NCI-H460 (cell line): ENCODE measurements at regions not wholly inside any gene's neighbourhood (a gene's known extent, or its start where the extent isn't known, plus 50 kb on each side); places are given as distances from the start of the nearest gene placed in this dataset.

ENCODE experiments used
- DNase-seq: peaks from one replicate; pipeline ENCODE4 v3.0.0-alpha.2; 2016; ENCODE audit warnings: low read depth; ENCODE audit errors: extremely low read depth

DNA sequence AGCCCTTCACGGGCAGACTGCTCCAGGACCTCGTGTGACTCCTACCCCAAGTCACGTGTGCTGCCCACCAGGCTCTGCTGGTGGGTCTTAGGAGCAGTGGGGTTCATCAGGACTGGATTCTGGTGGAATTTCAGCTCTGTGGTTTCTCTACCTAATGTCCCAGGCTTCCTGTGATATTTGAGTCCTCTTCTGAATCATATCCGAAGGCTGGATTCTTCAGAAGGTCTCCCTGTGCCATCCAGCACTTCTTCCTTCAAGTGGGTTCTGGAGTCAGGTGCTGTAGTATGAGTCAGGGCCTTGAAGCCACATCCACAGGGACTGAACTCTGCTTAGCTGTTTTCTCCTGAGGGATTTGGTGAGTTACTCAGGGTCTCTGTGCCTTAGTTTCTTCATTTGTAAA, 850.2 kb upstream of the CELF4 start:
- DNase-seq = no peak

DNA sequence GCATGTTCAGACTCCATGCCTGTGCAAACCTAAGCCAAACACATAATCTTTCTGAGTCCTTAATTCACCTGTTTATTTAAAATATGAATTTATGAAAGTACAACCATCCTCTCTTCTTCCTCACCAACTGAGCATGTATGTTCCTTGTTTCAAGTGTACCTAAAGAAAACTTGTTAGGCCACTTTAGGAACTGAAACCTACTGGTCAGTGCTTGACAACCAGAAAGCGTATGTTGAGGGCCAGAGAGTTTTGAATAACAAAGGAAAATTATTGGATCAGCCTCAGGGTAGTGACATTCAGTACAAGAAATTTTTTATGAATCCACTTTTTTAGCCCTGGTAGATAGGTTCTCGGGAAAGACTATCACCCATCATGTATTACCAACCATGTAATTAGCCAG, 847.6 kb upstream of the CELF4 start:
- DNase-seq = no peak

DNA sequence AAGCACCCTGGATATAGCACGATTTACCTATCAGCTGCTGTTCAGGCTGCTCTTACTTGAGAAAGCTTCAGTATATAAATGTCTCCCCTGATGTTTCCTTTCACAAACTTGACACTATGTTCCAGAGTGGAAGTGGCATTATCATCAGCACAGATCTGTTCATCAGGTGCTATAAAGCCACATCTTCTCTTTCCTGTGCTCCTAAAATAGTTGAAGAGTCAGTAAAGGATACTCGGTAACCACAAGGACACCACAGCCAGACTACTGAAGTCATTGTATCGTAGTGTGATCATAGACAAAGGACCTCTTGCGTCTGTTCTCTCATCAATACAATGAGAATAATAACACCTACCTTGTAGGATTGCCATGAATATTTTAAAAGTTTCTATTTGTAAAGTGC, 841.0 kb upstream of the CELF4 start:
- no peak for DNase-seq

DNA sequence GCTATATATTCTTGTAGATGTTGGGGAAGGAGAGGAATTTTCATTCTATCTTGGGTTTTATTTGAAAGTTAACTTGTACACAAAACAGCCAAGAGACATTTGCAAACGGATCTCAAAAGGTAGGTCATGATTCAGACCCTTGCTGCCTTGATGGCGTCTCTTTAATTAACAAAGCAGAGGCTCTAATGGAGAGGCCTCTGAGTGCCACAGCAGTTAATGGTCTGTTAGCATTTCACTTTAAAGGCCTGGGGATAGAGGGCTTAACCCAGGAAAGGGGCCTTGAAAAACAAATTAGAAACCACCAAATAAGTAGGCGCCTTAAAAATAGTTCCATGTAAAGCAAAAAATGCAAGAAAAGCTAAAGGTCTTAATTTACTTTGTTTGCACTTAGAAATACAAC, 836.9 kb upstream of the CELF4 start:
- DNase-seq = no peak

DNA sequence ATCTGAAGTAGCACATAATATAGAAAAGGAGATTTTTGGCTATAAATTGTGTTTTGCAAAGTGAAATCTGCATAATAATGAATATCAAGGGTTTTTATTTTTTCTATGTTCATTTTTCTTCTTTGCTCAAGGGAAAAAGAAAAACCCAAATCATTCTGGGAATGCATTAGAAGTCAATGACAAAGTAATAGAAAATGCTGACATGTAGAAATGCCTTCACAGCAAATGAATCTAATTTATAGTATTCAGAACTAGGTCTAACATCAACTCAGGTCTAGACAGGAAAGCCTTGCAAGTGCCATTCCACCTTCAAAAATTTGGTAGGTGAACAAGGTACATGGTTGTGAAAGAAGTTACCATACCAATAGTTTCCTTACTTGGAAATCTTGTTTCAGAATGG, 831.5 kb upstream of the CELF4 start:
- DNase-seq = no peak

DNA sequence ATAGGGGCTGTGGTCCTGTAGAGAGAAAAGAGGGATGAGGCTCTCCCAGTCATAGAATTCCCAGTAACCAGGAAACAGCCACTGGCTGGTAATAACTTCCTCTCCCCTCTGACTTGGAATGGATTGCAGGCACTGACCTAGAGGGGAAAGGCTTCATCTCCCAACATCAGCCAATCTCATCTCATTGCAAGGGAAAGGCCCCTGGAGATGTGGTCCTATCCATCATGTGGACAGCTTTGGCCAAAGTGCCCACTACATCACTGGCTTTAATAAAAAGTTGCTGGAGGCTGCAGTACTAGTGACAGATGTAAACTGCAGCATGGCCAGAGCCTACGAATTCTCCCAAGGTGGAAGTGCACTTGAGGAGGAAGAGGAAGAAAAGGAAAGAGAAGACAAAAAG, 820.5 kb upstream of the CELF4 start:
- DNase-seq = no peak

DNA sequence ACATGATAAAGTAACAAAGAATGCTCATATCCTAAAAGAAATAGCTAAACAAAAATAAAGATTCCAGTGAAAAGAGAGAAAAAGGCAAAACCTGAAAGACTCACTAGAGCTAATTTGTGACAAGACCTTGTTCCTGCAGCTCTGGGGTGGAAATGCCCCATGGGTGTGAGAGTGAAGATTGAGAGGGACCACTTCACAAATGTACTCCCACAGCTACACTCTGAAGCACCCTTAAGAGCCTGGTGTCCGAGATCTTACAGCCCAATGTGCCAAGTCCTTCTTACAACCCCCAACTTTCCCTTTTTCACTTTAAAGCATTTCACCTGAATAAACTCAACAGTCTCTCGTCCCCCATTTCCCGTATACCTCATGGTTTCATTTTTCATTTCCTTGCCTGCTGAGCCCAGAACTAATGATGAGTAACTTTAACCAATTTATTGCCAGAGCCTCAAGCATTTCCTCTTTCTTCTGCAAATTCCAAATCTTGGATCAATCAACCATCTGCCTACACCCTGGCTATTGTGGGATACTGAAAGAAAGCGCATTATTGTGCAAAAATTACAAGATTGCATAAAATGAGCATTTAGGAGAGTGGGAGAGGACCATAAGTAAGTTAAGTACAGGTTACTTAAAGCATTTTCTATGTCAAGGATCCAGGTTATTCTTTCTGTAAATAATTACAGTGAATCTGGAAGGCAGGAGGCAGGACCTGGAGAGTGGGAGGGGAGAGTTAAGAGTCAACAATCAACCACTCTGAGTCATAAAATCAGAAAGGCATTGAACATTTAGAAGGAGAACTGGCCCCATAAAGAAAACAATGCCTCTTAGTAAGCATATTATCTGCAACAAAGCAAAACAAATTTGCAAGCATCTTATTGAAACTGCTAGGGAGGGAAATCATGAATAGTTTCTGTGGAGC, 804.4 kb upstream of the CELF4 start:
- DNase-seq = no peak

DNA sequence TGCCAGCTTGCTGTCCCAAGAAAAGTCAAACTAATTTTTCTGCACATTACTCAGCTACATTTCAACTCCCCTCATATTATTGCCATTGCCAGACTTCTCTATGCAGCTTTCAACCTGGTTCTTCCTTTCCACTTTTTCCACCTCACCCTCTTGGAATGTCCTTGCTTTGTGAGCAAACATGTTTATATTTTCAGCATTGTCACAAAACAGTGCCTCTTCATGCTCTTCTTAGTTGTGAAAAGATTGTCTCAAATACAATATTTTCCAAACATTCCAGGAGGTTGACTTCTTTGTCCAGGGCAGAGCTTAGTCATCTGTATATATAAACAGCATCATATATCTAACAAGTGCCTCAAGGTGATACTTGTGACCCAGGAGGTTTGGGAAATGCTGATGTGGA, 803.3 kb upstream of the CELF4 start:
- DNase-seq = no peak

DNA sequence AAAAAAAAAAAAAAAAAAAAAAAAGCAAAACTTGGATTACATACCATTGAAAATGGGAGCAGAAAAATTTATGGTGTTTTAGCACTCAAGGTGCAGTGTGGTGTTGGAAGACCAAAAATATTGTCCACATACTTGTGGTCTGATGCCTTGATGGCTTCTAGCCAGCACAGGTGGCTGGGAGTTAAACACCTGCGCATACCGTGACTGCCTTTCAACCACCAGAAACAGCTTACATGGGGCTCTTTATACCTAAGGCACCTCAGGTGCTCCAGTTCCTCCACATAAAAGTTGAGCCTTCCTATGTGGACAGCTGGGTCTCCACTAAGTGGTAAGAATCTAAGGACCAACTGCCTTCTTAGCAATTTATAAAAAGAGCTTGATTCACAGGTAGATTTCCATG, 802.6 kb upstream of the CELF4 start:
- DNase-seq = no peak

DNA sequence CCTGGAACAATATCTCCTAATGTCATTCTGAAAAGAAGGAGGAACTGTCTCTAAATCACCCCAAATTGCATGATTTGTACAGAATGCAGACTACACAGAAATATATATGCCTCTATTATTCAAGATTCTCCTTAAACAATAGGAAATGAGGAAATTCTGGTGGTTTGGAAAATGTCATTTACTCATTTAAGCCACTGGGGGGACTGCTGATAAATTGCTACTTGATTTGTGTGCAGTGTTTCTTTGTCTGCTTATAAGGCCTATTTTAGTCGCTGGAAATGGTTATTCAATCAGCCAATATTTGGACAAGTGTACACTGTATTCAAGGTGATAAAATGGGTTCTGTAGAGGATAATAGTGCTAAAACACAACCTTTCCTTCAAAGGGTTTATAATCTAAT, 801.9 kb upstream of the CELF4 start:
- no peak for DNase-seq

DNA sequence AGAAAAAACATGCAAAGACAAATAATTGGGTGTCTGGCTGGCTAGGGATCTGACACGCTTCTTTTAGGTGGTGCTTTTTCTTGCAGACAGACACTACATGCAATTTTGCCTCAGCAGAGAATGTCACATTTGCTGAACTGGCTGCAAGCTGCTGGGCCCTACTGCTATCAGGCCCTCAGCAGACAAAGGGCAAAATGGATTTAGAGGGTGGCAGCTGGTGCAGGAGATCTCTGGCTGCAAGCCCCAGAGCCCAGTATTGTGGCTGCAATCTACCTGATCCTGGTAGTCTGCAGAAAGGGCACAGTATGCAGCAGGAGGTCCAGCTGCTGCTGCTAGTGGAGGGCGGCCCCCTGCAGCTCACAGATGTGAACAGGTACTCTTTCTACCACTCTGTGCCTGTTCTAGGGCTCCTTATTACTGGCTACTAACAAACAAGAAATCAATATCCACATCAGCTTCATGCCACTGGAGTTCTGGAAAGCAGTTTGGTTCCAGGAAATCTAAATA, 796.7 kb upstream of the CELF4 start:
- no peak for DNase-seq

DNA sequence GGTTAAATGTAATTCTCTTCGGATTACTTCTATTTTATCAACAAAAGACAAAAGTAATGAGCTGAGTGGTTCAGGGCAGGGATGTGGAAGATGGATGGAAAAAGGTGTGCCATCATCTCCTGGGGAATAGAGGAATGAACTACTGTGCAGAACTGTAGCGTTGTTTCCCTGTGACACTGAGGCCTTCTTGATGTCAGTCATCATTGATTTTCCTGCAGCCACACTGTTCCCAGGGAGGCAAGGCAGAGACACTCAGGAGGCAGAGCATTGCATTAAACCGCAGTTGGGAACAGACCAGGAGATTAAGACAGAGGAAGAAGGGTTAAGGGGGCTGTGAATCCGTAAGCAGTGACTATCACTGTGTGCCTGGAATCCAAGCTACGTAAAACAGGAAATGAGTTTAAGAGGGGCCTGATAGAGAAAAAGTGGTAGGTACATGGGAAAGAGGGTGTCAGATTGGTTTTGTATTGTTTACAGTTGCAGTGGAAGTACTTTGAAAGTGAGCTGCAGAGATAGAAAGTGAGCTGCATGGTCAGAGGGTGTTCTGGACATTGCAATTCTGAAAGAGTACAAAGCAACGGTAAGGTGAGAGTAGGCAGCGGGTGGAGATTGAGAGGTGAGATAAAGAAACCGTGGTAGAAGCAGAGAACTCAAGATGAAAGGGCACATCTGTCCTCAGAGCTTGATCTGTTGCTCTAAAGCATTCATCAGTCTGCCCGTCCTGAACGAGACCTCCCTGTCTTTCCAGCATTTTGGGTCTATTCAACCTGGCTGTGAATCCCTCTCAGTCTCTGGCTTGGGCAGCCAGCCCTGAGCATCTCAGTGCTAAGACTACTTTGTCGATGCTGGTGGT, 793.4 kb upstream of the CELF4 start:
- DNase-seq = no peak

DNA sequence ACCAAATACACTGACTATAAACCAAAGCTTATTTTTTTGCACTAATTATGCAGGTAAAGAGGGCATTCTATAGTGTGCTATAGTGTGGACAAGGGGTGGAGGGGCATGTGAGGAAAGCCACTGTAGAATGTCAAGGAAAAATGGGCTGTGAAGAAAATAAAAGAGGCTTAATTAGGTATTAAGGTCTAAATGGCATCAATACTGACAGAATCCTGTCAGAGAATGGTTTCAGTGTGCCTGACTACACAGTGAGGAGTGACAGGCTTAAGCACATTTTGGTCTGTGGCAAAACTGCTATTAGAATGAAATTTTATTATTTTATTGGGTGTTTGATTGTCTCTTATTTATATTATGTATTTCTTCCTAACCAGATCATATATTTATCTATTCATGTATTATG, 787.6 kb upstream of the CELF4 start:
- no peak for DNase-seq

DNA sequence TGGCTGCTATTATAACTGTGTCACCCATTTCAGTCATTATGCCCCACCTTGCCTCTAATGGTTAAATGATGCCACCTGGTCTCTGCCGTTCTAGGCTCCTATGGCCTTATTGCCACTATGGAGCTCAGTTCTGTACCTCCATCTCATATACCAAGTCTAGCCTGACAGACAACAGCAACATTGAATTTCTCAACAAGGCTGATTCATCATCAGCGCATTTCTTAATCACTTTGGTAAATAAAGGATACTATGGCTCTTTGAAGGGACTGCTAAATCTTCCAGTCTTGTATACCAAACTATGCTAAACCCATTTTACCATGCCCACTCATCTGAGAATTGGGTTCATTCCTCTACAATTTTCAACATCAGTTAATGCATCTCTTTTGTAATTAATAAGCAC, 784.5 kb upstream of the CELF4 start:
- DNase-seq = no peak

DNA sequence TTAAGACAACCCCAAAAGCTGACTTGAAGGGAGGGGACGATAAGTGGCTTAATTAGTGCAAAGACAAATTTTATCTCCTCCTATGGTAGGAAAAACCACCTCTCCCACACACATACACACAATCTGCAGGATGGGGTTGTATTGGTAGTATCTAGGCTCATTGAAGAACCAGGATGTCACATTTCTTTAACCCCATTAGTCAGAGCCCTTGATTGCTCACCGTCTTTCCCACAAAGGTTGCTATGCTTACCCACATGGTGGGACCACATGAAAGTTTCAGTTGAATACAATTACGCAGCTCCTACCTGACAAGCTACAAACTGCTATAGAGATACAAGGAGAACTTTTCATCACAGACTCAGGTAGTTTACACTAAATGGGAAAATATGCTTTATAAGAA, 765.0 kb upstream of the CELF4 start:
- DNase-seq = no peak

DNA sequence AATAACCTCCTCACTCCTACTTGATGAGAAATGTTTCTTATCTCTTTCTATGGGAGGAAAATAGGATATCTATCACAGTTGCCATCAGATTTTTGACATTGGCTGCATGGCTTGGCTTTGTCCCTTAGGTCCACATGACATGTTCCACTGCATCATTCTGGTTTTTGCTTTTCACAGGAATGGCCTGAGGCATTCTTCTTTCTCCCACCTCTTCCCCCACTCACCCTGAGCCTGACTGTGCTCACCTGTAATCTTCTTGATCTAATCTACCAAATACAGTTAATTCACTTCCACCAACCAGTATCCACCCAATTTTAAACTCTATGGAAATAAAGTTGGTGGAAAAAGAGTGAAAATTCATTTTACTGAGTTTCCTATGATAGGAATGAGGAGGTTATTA, 763.5 kb upstream of the CELF4 start:
- DNase-seq = no peak

DNA sequence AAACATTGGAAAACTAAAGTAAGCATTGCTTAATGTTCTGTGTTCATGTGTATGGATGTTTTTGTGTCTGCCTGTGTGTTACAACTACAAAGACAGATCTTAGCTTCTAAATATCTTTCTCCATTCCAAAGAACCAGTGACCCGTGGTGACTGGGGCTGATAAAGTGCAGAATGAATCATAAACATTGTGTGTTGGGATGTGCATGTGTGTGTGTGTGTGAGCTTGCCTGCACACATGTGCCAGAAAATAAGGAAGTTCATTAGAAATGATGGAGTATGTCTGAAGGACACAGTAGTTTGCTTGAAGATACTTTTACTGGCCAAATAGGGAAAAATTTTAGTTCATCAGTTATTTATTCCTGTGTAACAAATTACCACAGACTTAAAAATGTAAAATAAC, 756.6 kb upstream of the CELF4 start:
- no peak for DNase-seq

DNA sequence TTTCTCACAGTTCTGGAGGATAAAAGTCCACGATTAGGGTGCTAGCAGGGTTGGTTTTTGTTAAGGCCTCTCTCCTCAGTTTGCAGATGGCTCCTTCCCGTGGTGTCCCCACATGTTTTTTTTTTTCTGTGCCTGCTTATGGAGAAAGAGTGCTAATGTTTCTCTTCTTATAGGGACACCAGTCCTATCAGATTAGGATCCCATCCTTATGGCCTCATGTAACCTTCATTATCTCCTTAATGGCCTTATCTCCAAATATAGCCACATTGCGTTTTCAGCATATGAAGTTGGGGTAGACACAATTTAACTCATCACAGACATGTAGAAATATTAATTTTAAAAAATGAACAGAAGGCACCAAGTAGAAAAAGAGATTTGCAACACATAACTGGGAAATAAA, 755.7 kb upstream of the CELF4 start:
- DNase-seq = no peak

DNA sequence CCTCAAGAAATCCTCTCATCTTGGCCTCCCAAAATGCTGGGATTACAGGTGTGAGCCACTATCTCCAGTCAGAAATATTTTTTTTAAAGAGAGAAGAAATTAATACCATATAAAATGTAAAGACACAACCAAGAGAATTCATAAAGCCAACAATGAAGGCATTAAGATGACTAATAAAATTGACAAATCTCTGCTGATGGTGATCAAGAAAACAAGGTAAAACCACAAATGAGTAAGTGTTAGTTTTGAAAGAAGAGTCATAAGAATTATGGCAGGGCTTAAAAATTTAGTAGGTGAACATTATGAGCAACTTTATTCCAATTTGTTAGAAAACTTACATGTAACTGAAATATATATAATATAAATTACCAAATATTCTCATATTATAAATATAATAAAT, 752.8 kb upstream of the CELF4 start:
- no peak for DNase-seq

DNA sequence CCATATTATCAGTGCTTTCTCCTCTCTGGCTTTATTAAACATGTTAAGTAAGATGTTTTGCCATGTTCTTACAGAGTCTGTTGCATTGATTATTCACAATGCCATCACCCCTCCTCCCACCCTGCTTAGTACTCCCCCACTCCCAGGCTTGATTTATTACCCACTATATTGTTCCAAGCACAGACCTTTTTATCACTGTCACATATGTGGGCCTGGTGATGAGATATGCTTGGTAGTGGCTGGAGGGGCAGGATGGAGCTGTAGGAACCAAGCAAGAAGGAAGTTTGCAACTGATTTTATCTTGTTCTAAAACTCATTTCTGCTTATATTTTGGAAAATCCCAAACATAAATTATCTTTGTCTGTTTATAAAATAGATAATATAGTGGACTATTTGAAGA, 748.2 kb upstream of the CELF4 start:
- no peak for DNase-seq

DNA sequence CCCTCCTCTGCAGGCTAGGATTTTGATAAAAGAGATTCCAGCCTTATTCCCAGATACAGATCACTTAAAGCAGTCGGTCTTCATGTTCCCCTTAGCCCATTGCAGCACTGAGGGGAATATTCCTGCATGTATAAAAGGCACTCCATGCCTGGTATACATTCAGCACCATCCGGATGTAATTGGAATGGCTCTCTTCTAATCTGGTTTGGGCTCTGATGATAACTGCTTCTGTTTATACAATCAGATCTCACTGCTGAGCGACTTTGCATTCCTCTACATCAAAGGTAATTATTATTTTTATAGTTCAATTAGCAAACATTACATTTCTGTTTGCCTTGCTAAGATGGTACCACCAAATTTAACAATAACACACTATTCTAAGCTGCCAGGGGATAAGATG, 746.9 kb upstream of the CELF4 start:
- DNase-seq = no peak

DNA sequence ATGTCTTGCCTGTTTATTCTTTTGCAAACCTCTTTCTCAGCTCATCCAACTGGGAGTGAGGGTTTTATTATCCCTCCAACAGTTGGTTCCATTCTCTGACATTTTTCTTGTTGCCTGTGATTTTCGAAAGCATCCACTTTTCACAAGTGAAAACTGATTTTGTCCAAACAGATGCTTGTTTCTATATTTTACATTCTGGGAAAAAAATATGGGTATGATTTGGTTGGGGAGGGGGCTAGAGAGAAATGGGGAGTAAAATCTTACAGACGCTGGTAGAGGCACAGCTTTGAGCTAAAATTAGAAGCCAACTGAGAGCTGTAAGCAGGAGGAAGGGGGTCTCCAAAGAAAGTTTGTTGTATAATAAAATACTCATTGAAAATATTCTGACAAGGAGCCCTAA, 745.3 kb upstream of the CELF4 start:
- no peak for DNase-seq
